Upper lobe of right lung (tissue), 1 donor: ENCODE measurements at regions not wholly inside any gene's neighbourhood (a gene's known extent, or its start where the extent isn't known, plus 50 kb on each side); places are given as distances from the start of the nearest gene placed in this dataset.

Experiments used
- ATAC-seq: fragments of 200-7000 bp; cut with Tn5 transposase; one replicate; pipeline ENCODE4 v1.9.1; 2020; ENCODE audit warnings: mild to moderate bottlenecking, moderate library complexity
- DNase-seq: peaks from one replicate; pipeline ENCODE4 v3.0.0-alpha.2; 2020
- H3K27ac ChIP-seq: fragments of 200-600 bp; one replicate; pipeline ENCODE4 v1.8.0; 2022
- H3K27me3 ChIP-seq: fragments of 200-600 bp; one replicate; pipeline ENCODE4 v1.8.0; 2022; ENCODE audit warnings: mild to moderate bottlenecking
- H3K36me3 ChIP-seq: fragments of 200-600 bp; one replicate; pipeline ENCODE4 v1.8.0; 2022
- H3K4me1 ChIP-seq: fragments of 200-600 bp; one replicate; pipeline ENCODE4 v1.8.0; 2022
- H3K4me3 ChIP-seq: fragments of 200-600 bp; one replicate; pipeline ENCODE4 v1.8.0; 2022; ENCODE audit warnings: mild to moderate bottlenecking
- H3K9me3 ChIP-seq: fragments of 200-600 bp; one replicate; pipeline ENCODE4 v1.8.0; 2022
- intact Hi-C: fragments of 100-400 bp; cut with DNase I; formaldehyde crosslinking; loops from one replicate; pipeline ENCODE4 v1.11.0; 2022
- TF ChIP-seq, protein P1 (sequence below): fragments of 200-600 bp; IDR thresholded peaks from one replicate; pipeline ENCODE4 v1.8.0; 2022; ENCODE audit warnings: antibody characterized with exemption
- donor health status: DM: no; HTN: yes; CAD: no; lungs with severe emphysema.

DNA sequence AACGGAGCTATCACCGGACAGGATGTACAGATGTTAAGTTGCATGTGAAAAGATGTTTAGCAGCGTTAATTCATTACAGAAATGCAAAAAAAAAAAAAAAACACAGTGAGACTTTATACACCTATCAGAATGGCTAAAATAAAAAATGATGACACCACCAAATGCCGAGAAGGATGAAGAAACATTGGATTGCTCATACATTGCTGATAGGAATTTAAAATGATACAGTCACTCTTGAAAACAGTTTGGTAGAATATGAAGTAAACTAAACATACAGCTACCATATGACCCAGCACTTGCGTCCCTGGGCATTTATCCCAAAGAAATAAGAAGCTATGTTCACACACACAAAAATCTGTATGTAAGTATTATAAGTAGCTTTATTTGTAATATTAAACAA lies 574.1 kb downstream of the SLC16A7 start:
- no peaks in the 10 kb centered on the region for H3K9me3 ChIP-seq
- H3K4me1 ChIP-seq = no peaks in the 10 kb centered on the region
- H3K4me3 ChIP-seq = no peak overlapping the region
- ATAC-seq = no peak
- intact Hi-C loops = no loop called here
- no peaks in the 10 kb centered on the region for H3K27me3 ChIP-seq
- no peak for DNase-seq
- H3K27ac ChIP-seq = no peak overlapping the region
- H3K36me3 ChIP-seq = no peaks in the 10 kb centered on the region
- TF ChIP-seq, protein P1, sequence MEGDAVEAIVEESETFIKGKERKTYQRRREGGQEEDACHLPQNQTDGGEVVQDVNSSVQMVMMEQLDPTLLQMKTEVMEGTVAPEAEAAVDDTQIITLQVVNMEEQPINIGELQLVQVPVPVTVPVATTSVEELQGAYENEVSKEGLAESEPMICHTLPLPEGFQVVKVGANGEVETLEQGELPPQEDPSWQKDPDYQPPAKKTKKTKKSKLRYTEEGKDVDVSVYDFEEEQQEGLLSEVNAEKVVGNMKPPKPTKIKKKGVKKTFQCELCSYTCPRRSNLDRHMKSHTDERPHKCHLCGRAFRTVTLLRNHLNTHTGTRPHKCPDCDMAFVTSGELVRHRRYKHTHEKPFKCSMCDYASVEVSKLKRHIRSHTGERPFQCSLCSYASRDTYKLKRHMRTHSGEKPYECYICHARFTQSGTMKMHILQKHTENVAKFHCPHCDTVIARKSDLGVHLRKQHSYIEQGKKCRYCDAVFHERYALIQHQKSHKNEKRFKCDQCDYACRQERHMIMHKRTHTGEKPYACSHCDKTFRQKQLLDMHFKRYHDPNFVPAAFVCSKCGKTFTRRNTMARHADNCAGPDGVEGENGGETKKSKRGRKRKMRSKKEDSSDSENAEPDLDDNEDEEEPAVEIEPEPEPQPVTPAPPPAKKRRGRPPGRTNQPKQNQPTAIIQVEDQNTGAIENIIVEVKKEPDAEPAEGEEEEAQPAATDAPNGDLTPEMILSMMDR = no peak

DNA sequence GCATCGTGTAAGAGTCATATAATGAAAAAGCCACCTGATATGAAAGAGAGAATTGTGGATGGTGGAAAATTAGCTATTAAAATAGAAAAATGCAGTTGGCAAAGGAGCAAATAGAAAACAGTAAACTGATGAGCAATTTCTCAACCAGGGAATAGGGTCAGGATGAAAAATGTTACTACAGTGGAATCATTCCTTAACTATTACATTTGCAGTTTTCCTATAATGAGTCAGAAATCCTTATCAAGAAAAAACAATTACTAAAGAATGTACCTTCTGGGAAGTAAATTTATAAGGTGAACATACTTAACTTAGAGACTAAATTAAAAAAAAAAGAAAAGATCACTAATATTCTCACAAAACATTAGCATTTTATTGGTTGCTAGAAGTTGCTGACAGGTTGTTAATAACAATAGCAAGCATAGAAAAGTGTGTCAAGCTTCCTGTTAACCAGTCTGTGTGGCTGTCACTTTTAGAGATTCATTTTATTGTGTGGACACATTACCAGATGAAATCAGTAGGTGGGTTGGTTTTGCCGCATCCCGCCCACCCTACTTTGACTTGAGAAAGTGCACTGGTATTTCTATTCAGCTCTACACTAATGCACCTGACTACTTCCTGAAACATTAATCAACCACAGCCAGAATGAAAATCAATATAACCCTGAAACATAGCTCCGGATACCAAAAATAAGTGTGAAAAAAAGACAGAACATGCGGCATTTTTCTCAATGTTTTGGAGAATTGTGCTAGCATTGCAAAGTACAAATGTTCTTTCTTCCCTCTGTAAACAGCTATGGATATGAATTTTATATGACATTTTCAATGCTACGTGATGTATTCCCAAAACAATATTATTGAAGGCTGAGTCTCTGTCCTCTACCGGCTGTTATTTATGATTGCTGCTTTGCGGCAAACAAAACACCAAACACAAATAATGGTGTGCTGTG lies 576.7 kb downstream of the SLC16A7 start:
- no peaks in the 10 kb centered on the region for H3K27me3 ChIP-seq
- intact Hi-C loops = no loop called here
- no peaks in the 10 kb centered on the region for H3K4me1 ChIP-seq
- no peaks in the 10 kb centered on the region for H3K36me3 ChIP-seq
- DNase-seq (no peak), ATAC-seq (no peak)
- TF ChIP-seq, protein P1 = no peak
- no peaks in the 10 kb centered on the region for H3K9me3 ChIP-seq
- no peak overlapping the region for H3K4me3 ChIP-seq
- H3K27ac ChIP-seq = no peak overlapping the region

DNA sequence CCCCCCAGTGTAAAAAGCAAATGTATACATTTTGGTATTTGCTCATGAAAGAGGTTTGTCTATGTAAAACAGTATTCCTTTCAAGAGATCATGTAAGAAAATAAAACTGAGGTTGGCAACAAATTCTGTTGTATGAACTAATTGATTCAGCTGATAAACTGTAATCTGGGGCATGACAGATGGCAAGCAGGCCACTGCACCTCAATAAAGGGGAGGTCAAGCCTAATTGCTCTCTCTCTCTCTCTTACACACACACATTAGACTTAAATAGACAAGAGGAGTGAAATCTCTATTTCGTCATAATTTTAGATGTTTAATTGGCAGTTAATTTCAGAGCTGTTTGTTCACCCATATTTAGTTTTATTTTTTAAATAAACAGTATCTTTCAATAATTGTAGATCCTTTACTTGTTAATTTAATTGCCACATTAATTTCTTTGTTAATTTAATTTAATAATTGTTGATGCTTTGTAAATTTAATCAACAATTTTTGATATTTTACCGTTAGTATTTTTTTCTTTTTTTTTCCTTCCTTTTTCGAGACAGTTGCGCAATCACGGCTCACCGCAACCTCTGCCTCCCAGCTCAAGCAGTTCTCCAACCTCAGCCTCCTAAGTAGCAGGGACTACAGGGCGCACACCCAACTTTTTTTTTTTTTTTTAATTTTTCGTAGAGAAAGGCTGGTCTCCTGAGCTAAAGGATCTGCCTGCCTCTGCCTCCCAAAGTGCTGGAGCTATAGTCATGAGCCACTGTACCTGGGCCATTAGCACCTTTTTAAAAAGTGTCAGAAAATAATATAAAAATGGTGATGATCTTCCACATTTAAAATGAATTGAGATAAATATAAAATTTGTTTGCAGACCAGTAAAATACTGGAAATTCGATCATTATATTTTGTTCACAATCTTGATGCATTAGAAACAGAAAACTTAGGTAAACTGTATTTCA lies 577.7 kb downstream of the SLC16A7 start:
- no peaks in the 10 kb centered on the region for H3K27me3 ChIP-seq
- intact Hi-C loops = no loop called here
- H3K27ac ChIP-seq = no peak overlapping the region
- ATAC-seq (no peak), DNase-seq (no peak)
- H3K4me1 ChIP-seq = no peaks in the 10 kb centered on the region
- H3K4me3 ChIP-seq = no peak overlapping the region
- TF ChIP-seq, protein P1 = no peak
- H3K36me3 ChIP-seq = no peaks in the 10 kb centered on the region
- H3K9me3 ChIP-seq = no peaks in the 10 kb centered on the region

DNA sequence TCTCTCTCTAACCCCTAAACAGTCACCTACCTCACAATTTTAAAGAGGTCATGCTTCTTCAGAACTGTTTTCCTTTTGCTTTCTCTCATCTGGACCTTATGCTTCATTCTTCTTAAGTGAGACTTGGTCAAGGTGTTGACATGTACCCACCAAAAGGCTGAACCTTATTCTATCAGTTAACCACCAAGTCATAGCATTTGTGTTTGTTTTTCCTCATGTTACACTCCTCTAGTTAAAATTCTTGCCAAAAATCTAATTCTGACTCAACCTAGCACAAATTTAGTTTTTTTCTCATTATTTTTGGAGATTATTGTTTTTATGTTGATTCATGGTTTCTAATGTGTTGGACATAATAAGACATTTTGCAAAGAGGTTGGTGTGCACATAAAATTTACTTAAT lies 578.6 kb downstream of the SLC16A7 start:
- TF ChIP-seq, protein P1 = no peak
- DNase-seq = no peak
- intact Hi-C loops = no loop called here
- Histone ChIP-seq H3K4me3 (no peak overlapping the region), H3K27me3 (no peaks in the 10 kb centered on the region), H3K4me1 (no peaks in the 10 kb centered on the region), H3K27ac (no peak overlapping the region), H3K9me3 (no peaks in the 10 kb centered on the region), H3K36me3 (no peaks in the 10 kb centered on the region)
- ATAC-seq = no peak

DNA sequence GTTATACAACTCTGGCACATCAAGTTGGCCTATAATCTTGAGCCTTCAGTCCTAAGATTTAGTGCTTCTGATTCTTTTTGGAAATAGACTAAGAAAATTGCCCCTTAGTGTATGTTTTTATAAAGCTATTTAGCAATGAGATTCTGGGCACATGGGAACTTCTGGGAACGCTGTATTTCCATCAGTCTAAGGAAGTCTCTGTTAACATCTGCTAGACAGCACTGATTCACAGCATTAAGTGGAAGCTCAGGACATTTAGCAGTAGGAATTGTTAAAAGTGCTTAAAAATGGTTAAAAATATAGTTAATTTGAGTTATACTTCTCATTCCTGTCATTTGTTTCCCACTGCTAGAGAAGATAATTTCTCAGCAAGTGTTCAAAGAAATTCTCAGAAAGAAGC lies 579.1 kb downstream of the SLC16A7 start:
- Histone ChIP-seq H3K27me3 (no peaks in the 10 kb centered on the region), H3K36me3 (no peaks in the 10 kb centered on the region), H3K27ac (no peak overlapping the region), H3K4me1 (no peaks in the 10 kb centered on the region), H3K9me3 (no peaks in the 10 kb centered on the region), H3K4me3 (no peak overlapping the region)
- ATAC-seq (no peak), DNase-seq (no peak)
- intact Hi-C loops = no loop called here
- TF ChIP-seq, protein P1 = no peak
